Spinal cord (tissue), 9 donors: ENCODE measurements at regions not wholly inside any gene's neighbourhood (a gene's known extent, or its start where the extent isn't known, plus 50 kb on each side); places are given as distances from the start of the nearest gene placed in this dataset.
A peak's percentile ranks its signal among the peaks of the same experiment; 100 is the strongest.

Source experiments
- DNase-seq, 6 donors: peaks; one replicate each; pipeline versions ENCODE4 v3.0.0 to v3.0.0-alpha.2; 2013 to 2015; ENCODE audit warnings: low spot score in 6 of 6, low read depth in 4 of 6
- H3K27ac ChIP-seq: one replicate; pipeline ENCODE4 v1.5.1; 2013; ENCODE audit warnings: low read depth, low read length, control low read depth
- H3K27me3 ChIP-seq: one replicate; pipeline ENCODE4 v1.6.1; 2013; ENCODE audit warnings: low read length; ENCODE audit not compliant: control insufficient read depth, insufficient read depth
- H3K36me3 ChIP-seq: one replicate; pipeline ENCODE4 v1.6.1; 2013; ENCODE audit warnings: low read length; ENCODE audit not compliant: control insufficient read depth, insufficient read depth
- H3K4me1 ChIP-seq: one replicate; pipeline ENCODE4 v1.6.1; 2013; ENCODE audit warnings: low read length; ENCODE audit not compliant: control insufficient read depth, insufficient read depth
- H3K4me3 ChIP-seq: one replicate; pipeline ENCODE4 v1.5.1; 2013; ENCODE audit warnings: low read depth, low read length, control low read depth
- H3K9me3 ChIP-seq: one replicate; pipeline ENCODE4 v1.6.1; 2013; ENCODE audit warnings: low read length; ENCODE audit not compliant: control insufficient read depth, insufficient read depth
- WGBS: methylation state at CpG from one replicate; pipeline ENCODE4 v1.1.5; 2013; ENCODE audit warnings: missing lambda C conversion rate; ENCODE audit not compliant: insufficient coverage; 5-methylcytosine and 5-hydroxymethylcytosine counted together
- donor health status: healthy.

DNA sequence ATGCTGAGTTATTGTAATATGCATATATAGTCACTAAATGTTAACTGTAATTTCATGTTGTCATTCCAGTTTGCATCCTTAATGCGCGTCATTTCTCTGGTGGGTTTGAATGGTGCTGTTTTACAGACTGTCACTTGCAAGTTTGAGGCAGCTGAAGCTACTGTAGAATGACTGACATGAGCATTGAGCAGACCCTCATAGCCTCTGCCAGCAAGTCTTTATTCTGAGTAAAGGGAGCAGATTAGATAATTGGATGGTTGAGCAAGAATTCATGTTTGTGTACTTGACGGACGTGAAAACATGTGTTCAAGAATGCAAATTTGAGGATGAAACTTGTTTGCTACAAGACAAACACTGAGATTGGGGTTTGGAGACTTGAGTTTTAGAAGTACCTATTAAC is 854.8 kb upstream of the KLHL29 start:
- no peaks in the 10 kb centered on the region for H3K36me3 ChIP-seq
- no peaks in the 10 kb centered on the region for H3K4me1 ChIP-seq
- DNase-seq = peak in 1 of 6 donors; percentile 26
- no peak overlapping the region for H3K4me3 ChIP-seq
- no peaks in the 10 kb centered on the region for H3K9me3 ChIP-seq
- no peak overlapping the region for H3K27ac ChIP-seq
- WGBS = 93% methylated on average over 4 of the region's 4 CpGs
- H3K27me3 ChIP-seq = no peaks in the 10 kb centered on the region

DNA sequence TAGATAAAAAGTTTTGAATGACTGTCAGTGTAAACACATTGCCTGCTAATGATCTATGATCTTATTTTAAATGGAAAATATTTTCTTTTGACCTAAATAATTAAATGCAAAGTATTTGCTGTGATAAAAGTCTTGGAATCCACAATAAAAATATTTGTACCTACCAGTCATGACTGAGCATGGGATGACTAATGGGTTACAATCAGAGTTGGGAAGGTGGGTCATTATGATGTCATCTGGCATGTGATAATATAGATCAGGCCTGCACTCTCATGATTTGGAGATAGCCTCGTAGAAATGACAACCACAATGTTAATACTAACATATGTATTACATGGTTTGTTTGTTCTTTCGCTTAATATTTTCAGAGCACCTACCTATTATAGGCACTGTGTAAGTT is 848.8 kb upstream of the KLHL29 start:
- H3K9me3 ChIP-seq = no peaks in the 10 kb centered on the region
- WGBS = no CpG with 5 or more reads among the region's 2 CpGs
- no peaks in the 10 kb centered on the region for H3K4me1 ChIP-seq
- no peak overlapping the region for H3K4me3 ChIP-seq
- H3K27me3 ChIP-seq = no peaks in the 10 kb centered on the region
- DNase-seq = no peak
- H3K36me3 ChIP-seq = no peaks in the 10 kb centered on the region
- no peak overlapping the region for H3K27ac ChIP-seq

- no peaks in the 10 kb centered on the region for H3K27me3 ChIP-seq
- H3K4me1 ChIP-seq = no peaks in the 10 kb centered on the region
- H3K4me3 ChIP-seq = no peak overlapping the region
- H3K9me3 ChIP-seq = no peaks in the 10 kb centered on the region
- no peak for DNase-seq
- WGBS = no CpG with 5 or more reads among the region's 1 CpG
- no peak overlapping the region for H3K27ac ChIP-seq
- H3K36me3 ChIP-seq = no peaks in the 10 kb centered on the region
Measured at GRCh38 chr2:22554453-22554852, 830.5 kb upstream of the KLHL29 start.

DNA sequence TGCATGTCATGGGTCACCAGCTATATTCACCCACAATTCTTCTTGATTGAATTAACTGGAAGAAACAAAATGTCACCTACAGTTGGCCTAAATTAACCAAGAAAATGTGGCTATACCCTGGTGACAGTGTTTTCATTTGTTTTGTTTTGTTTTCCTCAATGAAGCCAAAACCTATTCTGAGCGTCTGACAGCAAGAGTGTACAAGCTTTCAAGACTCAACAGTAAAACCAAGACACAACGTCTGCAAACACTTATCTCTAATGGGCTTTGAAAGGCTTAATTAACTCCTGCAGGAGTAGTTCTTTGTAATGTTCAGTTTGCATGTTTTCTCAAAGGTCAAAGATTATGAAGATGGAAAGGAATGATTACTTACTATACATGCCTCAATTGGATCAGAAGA is 827.6 kb upstream of the KLHL29 start:
- no peaks in the 10 kb centered on the region for H3K27me3 ChIP-seq
- H3K27ac ChIP-seq = no peak overlapping the region
- DNase-seq = peak in 1 of 6 donors; percentile 70
- no peak overlapping the region for H3K4me3 ChIP-seq
- H3K36me3 ChIP-seq = no peaks in the 10 kb centered on the region
- H3K4me1 ChIP-seq = no peaks in the 10 kb centered on the region
- no peaks in the 10 kb centered on the region for H3K9me3 ChIP-seq
- WGBS = no CpG with 5 or more reads among the region's 2 CpGs

- WGBS = 43% methylated on average over 2 of the region's 5 CpGs
- no peaks in the 10 kb centered on the region for H3K4me1 ChIP-seq
- H3K9me3 ChIP-seq = no peaks in the 10 kb centered on the region
- no peak overlapping the region for H3K4me3 ChIP-seq
- DNase-seq = peak in 2 of 6 donors; percentile 17 to 67
- no peaks in the 10 kb centered on the region for H3K27me3 ChIP-seq
- no peak overlapping the region for H3K27ac ChIP-seq
- H3K36me3 ChIP-seq = no peaks in the 10 kb centered on the region
Measured at GRCh38 chr2:22560021-22560420, 825.0 kb upstream of the KLHL29 start.

GRCh38 chr2:22579341-22579740 is 805.6 kb upstream of the KLHL29 start:
- H3K27me3 ChIP-seq = no peaks in the 10 kb centered on the region
- H3K4me1 ChIP-seq = no peaks in the 10 kb centered on the region
- peak overlapping the region; percentile 13 for H3K27ac ChIP-seq
- H3K9me3 ChIP-seq = peaks cover 17% of the 10 kb centered on the region
- no peaks in the 10 kb centered on the region for H3K36me3 ChIP-seq
- peak in 3 of 6 donors; percentile 30 to 62 (median 45) for DNase-seq
- WGBS = no CpG with 5 or more reads among the region's 3 CpGs
- no peak overlapping the region for H3K4me3 ChIP-seq

DNA sequence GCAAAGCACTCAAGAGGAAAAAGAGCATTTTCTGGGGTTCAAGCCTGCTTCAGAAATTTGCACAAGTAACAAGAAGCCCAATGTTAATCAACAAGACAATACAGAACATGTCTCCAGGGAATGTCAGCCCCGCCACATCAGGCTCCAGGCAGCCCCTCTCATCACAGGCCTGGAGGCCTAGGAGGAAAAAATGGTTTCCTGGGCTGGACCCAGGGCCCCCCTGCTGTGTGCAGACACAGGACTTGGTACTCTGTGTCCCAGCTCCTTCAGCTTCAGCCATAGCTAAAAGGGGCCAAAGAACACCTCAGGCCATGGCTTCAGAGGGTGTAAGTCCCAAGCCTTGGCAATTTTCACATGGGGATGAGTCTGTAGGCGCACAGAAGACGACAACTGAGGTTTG is 802.9 kb upstream of the KLHL29 start:
- WGBS = 87% methylated on average over 3 of the region's 3 CpGs
- no peaks in the 10 kb centered on the region for H3K4me1 ChIP-seq
- H3K27me3 ChIP-seq = no peaks in the 10 kb centered on the region

GRCh38 chr2:22596306-22596705 is 788.7 kb upstream of the KLHL29 start:
- H3K9me3 ChIP-seq = no peaks in the 10 kb centered on the region
- H3K36me3 ChIP-seq = no peaks in the 10 kb centered on the region
- no peaks in the 10 kb centered on the region for H3K27me3 ChIP-seq
- no peaks in the 10 kb centered on the region for H3K4me1 ChIP-seq
- no peak overlapping the region for H3K4me3 ChIP-seq
- H3K27ac ChIP-seq = no peak overlapping the region
- no peak for DNase-seq
- WGBS = 38% methylated on average over 5 of the region's 5 CpGs

More for the DNA sequence above, 802.9 kb upstream of the KLHL29 start:
- H3K9me3 ChIP-seq = peaks cover 19% of the 10 kb centered on the region
- no peak overlapping the region for H3K4me3 ChIP-seq
- no peak for DNase-seq
- H3K36me3 ChIP-seq = no peaks in the 10 kb centered on the region
- no peak overlapping the region for H3K27ac ChIP-seq

DNA sequence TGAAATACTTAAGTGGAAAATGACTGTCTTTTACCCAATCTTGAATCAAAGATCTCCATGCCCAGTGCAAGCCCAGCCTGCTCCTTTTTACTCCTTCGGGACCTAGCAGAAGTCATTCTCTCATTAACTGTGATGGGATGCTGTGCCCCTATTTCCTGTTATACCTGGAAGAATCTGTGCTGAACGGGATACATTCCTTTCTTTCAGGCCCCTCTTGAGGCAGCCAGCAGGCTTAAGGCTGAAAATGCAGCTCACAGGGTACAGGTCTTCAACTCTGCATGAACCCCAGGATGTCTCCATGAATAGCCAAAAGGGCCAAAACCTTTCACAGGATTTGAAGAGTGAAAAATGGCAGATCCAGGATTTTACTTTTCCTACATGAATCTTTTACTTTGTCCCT is 784.8 kb upstream of the KLHL29 start:
- Histone ChIP-seq H3K36me3 (no peaks in the 10 kb centered on the region), H3K4me1 (no peaks in the 10 kb centered on the region), H3K4me3 (no peak overlapping the region), H3K27me3 (no peaks in the 10 kb centered on the region), H3K9me3 (no peaks in the 10 kb centered on the region), H3K27ac (no peak overlapping the region)
- WGBS = 73% methylated on average over 2 of the region's 2 CpGs
- DNase-seq = peak in 1 of 6 donors; percentile 17

DNA sequence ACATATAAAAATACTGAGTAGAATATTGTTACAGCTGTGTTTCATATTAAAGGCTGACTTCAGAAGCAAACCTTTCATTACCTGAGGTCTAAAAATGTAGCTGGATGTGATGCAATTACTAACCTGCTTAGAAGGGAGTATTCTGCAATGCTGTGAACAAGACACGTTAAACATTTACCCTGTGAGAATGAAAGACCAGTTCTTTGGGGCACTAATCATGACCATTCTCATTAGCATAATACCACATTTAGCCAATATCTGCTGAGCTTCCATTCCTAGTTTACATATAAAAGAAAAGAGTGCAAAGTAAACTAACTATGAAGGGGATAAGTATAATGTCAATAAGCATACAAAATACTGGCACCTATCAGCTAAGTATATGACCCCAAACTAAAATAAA is 784.0 kb upstream of the KLHL29 start:
- WGBS = no CpG with 5 or more reads among the region's 1 CpG
- Histone ChIP-seq H3K9me3 (no peaks in the 10 kb centered on the region), H3K27ac (no peak overlapping the region), H3K36me3 (no peaks in the 10 kb centered on the region), H3K4me3 (no peak overlapping the region), H3K4me1 (no peaks in the 10 kb centered on the region), H3K27me3 (no peaks in the 10 kb centered on the region)
- no peak for DNase-seq
